Lung (tissue), 11 donors: ENCODE measurements at regions not wholly inside any gene's neighbourhood (a gene's known extent, or its start where the extent isn't known, plus 50 kb on each side); places are given as distances from the start of the nearest gene placed in this dataset.

Source experiments
- ATAC-seq: fragments of 200-7000 bp; cut with Tn5 transposase; one replicate; pipeline ENCODE4 v1.9.1; 2020; ENCODE audit warnings: moderate number of reproducible peaks; ENCODE audit not compliant: insufficient read depth, low FRiP score
- DNase-seq, 3 donors: peaks; one replicate each; pipeline ENCODE4 v3.0.0-alpha.2; 2013 to 2017
- H3K27ac ChIP-seq, 2 donors: one replicate each; pipeline ENCODE4 v1.5.1; 2013; ENCODE audit warnings: mild to moderate bottlenecking in 2 of 2, moderate library complexity in 2 of 2, control low read depth in 1 of 2, inconsistent platforms in 1 of 2, low read depth in 1 of 2, low read length in 1 of 2
- H3K27me3 ChIP-seq, 3 donors: one replicate each; pipeline ENCODE4 v1.5.1; 2013; ENCODE audit warnings: low read length in 2 of 3; ENCODE audit not compliant: control insufficient read depth in 3 of 3, insufficient read depth in 3 of 3
- H3K36me3 ChIP-seq, 4 donors: one replicate each; pipeline ENCODE4 v1.5.1; 2013; ENCODE audit warnings: low read length in 4 of 4, mild to moderate bottlenecking in 1 of 4, moderate library complexity in 1 of 4; ENCODE audit not compliant: control insufficient read depth in 4 of 4, insufficient read depth in 4 of 4
- H3K4me1 ChIP-seq, 5 donors: one replicate each; pipeline ENCODE4 v1.5.1; 2013; ENCODE audit warnings: low read length in 5 of 5, mild to moderate bottlenecking in 2 of 5, moderate library complexity in 1 of 5; ENCODE audit not compliant: control insufficient read depth in 5 of 5, insufficient read depth in 5 of 5
- H3K4me3 ChIP-seq: one replicate; pipeline ENCODE4 v1.5.1; 2013; ENCODE audit warnings: mild to moderate bottlenecking, control low read depth, moderate library complexity
- H3K9ac ChIP-seq, 2 donors: one replicate each; pipeline ENCODE4 v1.5.1; 2013; ENCODE audit warnings: low read length in 2 of 2, control low read depth in 1 of 2; ENCODE audit not compliant: insufficient read depth in 1 of 2
- H3K9me3 ChIP-seq, 4 donors: one replicate each; pipeline ENCODE4 v1.5.1; 2013; ENCODE audit warnings: low read length in 3 of 4, mild to moderate bottlenecking in 1 of 4, moderate library complexity in 1 of 4; ENCODE audit not compliant: control insufficient read depth in 4 of 4, insufficient read depth in 3 of 4
- WGBS, 2 donors: extraction: QIAGEN DNeasy Blood & Tissue Kit; methylation state at CpG; one replicate each; pipeline ENCODE4 v1.1.7; 2013; 5-methylcytosine and 5-hydroxymethylcytosine counted together
- TF ChIP-seq, protein P1 (sequence below): IDR thresholded peaks from 2 replicates; pipeline ENCODE4 v1.5.1; 2012; ENCODE audit warnings: mild to moderate bottlenecking; ENCODE audit errors: control extremely low read depth, extremely low read depth
- donor health status: control.
- donor health status: control.
- donor health status: Bipolar disorder and iron deficiency.
- donor health status: healthy.
- donor health status: DM: yes; HTN: yes; CAD: no.

DNA sequence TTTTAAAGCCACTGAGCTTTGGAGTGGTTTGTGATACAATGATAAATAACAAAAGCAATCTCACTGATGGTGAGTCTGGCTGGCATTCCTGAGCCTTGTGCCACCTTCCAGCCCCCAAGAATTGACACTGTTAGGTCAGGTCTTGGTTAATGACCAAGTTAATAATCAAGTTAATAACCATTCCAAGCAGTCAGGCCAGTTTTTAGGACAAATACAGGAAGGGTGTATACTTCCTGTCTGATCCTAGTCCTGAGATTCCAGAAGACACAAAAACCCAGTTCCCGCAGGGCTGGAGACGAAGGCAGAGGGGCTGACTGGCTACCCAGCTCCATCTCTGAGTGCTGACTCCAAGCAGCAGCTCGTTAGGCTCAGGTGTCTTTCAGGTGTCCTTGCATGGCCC is 74.6 kb upstream of the LAPTM4A start:
- Histone ChIP-seq H3K4me3 (no peak overlapping the region), H3K27ac (no peak overlapping the region), H3K9ac (no peak overlapping the region), H3K9me3 (peaks cover 0 to 2% (median 0%) of the 10 kb centered on the region in 4 donors), H3K27me3 (no peaks in the 10 kb centered on the region), H3K36me3 (no peaks in the 10 kb centered on the region), H3K4me1 (peaks cover 0 to 24% (median 0%) of the 10 kb centered on the region in 5 donors)
- TF ChIP-seq, protein P1, sequence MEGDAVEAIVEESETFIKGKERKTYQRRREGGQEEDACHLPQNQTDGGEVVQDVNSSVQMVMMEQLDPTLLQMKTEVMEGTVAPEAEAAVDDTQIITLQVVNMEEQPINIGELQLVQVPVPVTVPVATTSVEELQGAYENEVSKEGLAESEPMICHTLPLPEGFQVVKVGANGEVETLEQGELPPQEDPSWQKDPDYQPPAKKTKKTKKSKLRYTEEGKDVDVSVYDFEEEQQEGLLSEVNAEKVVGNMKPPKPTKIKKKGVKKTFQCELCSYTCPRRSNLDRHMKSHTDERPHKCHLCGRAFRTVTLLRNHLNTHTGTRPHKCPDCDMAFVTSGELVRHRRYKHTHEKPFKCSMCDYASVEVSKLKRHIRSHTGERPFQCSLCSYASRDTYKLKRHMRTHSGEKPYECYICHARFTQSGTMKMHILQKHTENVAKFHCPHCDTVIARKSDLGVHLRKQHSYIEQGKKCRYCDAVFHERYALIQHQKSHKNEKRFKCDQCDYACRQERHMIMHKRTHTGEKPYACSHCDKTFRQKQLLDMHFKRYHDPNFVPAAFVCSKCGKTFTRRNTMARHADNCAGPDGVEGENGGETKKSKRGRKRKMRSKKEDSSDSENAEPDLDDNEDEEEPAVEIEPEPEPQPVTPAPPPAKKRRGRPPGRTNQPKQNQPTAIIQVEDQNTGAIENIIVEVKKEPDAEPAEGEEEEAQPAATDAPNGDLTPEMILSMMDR, result no peak
- ATAC-seq (no peak), DNase-seq (no peak)
- whole genome bisulfite sequencing, 2 donors, result 66 to 83% methylated on average over 3 of the region's 3 CpGs

GRCh38 chr2:20125616-20126015 is 74.2 kb upstream of the LAPTM4A start:
- H3K9me3 ChIP-seq, result peaks cover 0 to 2% (median 0%) of the 10 kb centered on the region in 4 donors
- 79 to 89% methylated on average over 3 of the region's 3 CpGs for WGBS, 2 donors
- ATAC-seq, result no peak
- TF ChIP-seq, protein P1, result no peak
- no peak overlapping the region for H3K9ac ChIP-seq
- DNase-seq, result no peak
- H3K4me3 ChIP-seq, result no peak overlapping the region
- no peaks in the 10 kb centered on the region for H3K27me3 ChIP-seq
- H3K27ac ChIP-seq, result no peak overlapping the region
- H3K4me1 ChIP-seq, result peaks cover 0 to 20% (median 0%) of the 10 kb centered on the region in 5 donors
- H3K36me3 ChIP-seq, result no peaks in the 10 kb centered on the region

DNA sequence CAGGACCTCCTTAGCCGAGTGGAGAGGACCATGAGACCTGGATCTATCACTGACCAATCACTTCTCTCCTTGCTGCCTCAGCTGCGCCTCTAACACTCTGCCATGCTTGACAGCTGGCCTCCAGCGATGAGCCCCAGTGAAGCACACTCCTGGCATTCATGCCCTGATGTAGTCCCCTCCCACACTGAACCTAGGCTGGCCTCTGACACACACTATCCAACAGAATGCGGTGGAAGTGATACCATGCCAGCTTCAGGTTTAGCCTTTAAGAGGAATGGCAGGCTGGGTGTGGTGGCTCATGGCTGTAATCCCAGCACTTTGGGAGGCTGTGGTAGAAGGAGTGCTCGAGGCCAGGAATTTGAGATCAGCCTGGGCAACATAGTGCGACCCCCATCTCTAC is 73.7 kb upstream of the LAPTM4A start:
- H3K36me3 ChIP-seq, result no peaks in the 10 kb centered on the region
- ATAC-seq, result no peak
- no peak overlapping the region for H3K9ac ChIP-seq
- no peaks in the 10 kb centered on the region for H3K27me3 ChIP-seq
- H3K9me3 ChIP-seq, result peaks cover 0 to 2% (median 0%) of the 10 kb centered on the region in 4 donors
- DNase-seq, result no peak
- TF ChIP-seq, protein P1, result no peak
- H3K4me1 ChIP-seq, result peaks cover 0 to 15% (median 0%) of the 10 kb centered on the region in 5 donors
- 83 to 92% methylated on average over 6 of the region's 6 CpGs for WGBS, 2 donors
- H3K4me3 ChIP-seq, result no peak overlapping the region
- no peak overlapping the region for H3K27ac ChIP-seq
